ENCODE measurements at regions not wholly inside any gene's neighbourhood (a gene's known extent, or its start where the extent isn't known, plus 50 kb on each side); places are given as distances from the start of the nearest gene placed in this dataset.

- TF ChIP-seq CTCF (IDR thresholded peaks at IDR 0.05) = no peak
- no peak for TF ChIP-seq EP300 (IDR thresholded peaks at IDR 0.05)
- TF ChIP-seq POLR2AphosphoS5 (IDR thresholded peaks at IDR 0.05) = peak in 2 of 3 donors; percentile 14 to 46
- Histone ChIP-seq H3K4me1 (peaks cover 0 to 17% (median 4%) of the 10 kb centered on the region in 4 donors), H3K4me3 (peak overlapping the region in 3 of 4 donors; percentile 2 to 9 (median 4)), H3K27me3 (no peaks in the 10 kb centered on the region), H3K9me3 (no peaks in the 10 kb centered on the region), H3K36me3 (no peaks in the 10 kb centered on the region), H3K27ac (peak overlapping the region; percentile 55 to 79 (median 75))
- intact Hi-C loops (cut with DNase I; ENCODE audit: low total_unique reads) = no loop called here
- WGBS, 5 donors = 68 to 74% (median 70%) methylated on average over 36 of the region's 36 CpGs
- peak; percentile 42 to 70 for DNase-seq
These were observed 55.2 kb downstream of the FOS start for GRCh38 chr14:75333606-75334548.

GRCh38 chr14:75334549-75335051 is 56.0 kb downstream of the FOS start:
- intact Hi-C loops (cut with DNase I; ENCODE audit: low total_unique reads) = no loop called here
- DNase-seq = peak in 1 of 2 donors; percentile 36
- no peaks in the 10 kb centered on the region for H3K36me3 ChIP-seq
- peaks cover 0 to 17% (median 4%) of the 10 kb centered on the region in 4 donors for H3K4me1 ChIP-seq
- no peaks in the 10 kb centered on the region for H3K9me3 ChIP-seq
- peak overlapping the region; percentile 31 to 79 (median 75) for H3K27ac ChIP-seq
- no peaks in the 10 kb centered on the region for H3K27me3 ChIP-seq
- no peak for TF ChIP-seq POLR2AphosphoS5 (IDR thresholded peaks at IDR 0.05)
- TF ChIP-seq POLR2A (IDR thresholded peaks at IDR 0.05) = no peak
- no peak for TF ChIP-seq EP300 (IDR thresholded peaks at IDR 0.05)
- no peak for TF ChIP-seq CTCF (IDR thresholded peaks at IDR 0.05)
- H3K4me3 ChIP-seq = peak overlapping the region in 3 of 4 donors; percentile 2 to 9 (median 4)
- WGBS, 5 donors = 43 to 60% (median 57%) methylated on average over 10 of the region's 10 CpGs

GRCh38 chr14:75335571-75335970 is 56.9 kb downstream of the FOS start:
- WGBS, 5 donors = 74 to 89% (median 84%) methylated on average over 6 of the region's 6 CpGs
- Histone ChIP-seq H3K4me3 (no peak overlapping the region), H3K9me3 (no peaks in the 10 kb centered on the region), H3K4me1 (peaks cover 0 to 17% (median 8%) of the 10 kb centered on the region in 4 donors), H3K36me3 (no peaks in the 10 kb centered on the region), H3K27me3 (no peaks in the 10 kb centered on the region), H3K27ac (peak overlapping the region in 1 of 5 donors; percentile 8)
- DNase-seq = peak in 1 of 2 donors; percentile 64
- no peak for TF ChIP-seq CTCF (IDR thresholded peaks at IDR 0.05)
- TF ChIP-seq POLR2AphosphoS5 (IDR thresholded peaks at IDR 0.05) = no peak
- TF ChIP-seq POLR2A (IDR thresholded peaks at IDR 0.05) = no peak
- no peak for TF ChIP-seq EP300 (IDR thresholded peaks at IDR 0.05)
- intact Hi-C loops (cut with DNase I; ENCODE audit: low total_unique reads) = no loop called here

GRCh38 chr14:75338398-75338797 is 59.8 kb downstream of the FOS start:
- TF ChIP-seq POLR2A (IDR thresholded peaks at IDR 0.05) = no peak
- no peak for TF ChIP-seq CTCF (IDR thresholded peaks at IDR 0.05)
- TF ChIP-seq EP300 (IDR thresholded peaks at IDR 0.05) = no peak
- no peak for TF ChIP-seq POLR2AphosphoS5 (IDR thresholded peaks at IDR 0.05)
- no peaks in the 10 kb centered on the region for H3K27me3 ChIP-seq
- intact Hi-C loops (cut with DNase I; ENCODE audit: low total_unique reads) = no loop called here
- H3K4me1 ChIP-seq = peaks cover 0 to 33% (median 9%) of the 10 kb centered on the region in 4 donors
- DNase-seq = no peak
- no peak overlapping the region for H3K4me3 ChIP-seq
- peak overlapping the region in 1 of 5 donors; percentile 79 for H3K27ac ChIP-seq
- no peaks in the 10 kb centered on the region for H3K9me3 ChIP-seq
- H3K36me3 ChIP-seq = no peaks in the 10 kb centered on the region
